GM19455 (cell line): ENCODE measurements at regions not wholly inside any gene's neighbourhood (a gene's known extent, or its start where the extent isn't known, plus 50 kb on each side); places are given as distances from the start of the nearest gene placed in this dataset.
"Not testable (repeated sequence)": the region's sequence is repeated elsewhere in the genome, so short reads cannot be mapped to it uniquely, and the experiment has no call there.

Experiments used
- ATAC-seq: cut with Tn5 transposase; IDR thresholded peaks from one replicate; pipeline ENCODE4 v1.9.1; 2021; ENCODE audit not compliant: unreplicated experiment

DNA sequence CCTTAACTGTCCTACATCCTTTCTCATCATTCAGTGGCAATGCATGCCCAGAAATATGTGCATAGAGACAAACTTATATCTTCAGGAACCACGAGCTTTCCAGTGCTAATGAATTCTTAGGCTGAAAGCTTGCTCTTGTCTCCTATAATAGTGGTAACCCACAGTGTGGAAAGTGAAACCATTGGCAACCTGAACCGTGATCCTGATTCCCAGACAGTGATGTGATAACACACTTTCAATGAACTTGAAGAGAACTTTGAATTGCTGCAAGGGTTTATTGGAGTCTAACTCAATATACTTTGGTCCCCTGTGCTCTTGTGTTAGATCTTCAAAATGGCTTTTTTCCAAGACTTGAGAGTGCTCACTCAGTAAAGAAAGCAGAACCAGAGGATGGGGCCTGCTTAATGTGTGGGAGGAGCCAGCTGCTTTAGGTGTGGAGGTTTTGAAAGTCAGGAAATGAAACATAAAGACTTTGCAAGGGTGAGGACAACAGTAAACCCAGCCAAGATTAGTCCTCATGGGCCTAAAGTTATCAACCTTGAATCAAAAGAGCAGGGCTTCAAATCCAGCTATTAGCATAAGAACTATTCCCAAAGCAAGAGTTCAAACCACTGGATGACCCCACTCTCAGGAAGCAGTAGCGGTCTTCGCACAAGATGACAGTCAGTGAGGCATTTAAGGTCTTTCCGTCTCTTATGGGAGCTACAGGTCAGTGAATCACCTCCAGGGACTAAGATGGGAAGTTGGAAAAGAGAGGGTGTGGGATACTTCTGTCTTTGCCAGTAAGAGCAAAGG lies 332.4 kb upstream of the NRP1 start:
- no peak for ATAC-seq

DNA sequence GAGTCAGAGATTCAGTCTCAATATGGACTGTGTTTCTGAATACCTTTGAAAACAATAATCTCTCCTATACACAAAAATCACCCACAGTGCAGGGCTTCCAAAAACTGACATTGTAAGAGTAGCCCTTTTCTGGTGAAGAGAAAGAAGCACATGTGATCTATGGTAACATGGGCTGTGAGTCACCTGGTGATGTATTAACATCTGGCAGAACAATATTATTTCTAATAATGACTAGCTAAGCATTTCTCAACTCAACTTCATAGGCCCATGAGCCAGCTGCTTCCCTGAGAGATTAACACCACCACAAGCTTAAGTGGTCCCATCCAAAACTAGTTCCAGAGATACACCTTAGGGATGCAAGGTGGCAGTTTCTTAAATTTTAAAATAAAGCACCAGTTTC lies 331.0 kb upstream of the NRP1 start:
- ATAC-seq = no peak

DNA sequence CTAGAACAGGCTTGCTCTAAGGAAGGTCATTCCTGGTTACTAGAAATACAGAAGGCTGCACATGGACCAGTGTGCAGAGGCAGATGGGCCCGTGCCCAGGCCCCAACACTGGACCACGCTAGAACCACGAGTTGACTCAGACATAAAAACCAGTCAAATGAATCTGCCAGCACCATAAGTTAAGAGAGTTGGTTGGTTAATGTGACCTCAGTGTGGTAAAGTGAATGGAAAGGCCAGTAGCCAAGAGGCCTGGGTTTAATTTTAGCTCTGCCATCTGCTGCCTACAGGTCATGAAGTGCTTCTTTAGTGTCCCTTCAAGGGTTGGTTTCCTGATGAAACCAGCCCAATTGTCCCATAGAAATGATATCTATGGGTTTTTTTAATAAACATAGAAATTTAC lies 329.6 kb upstream of the NRP1 start:
- no peak for ATAC-seq

DNA sequence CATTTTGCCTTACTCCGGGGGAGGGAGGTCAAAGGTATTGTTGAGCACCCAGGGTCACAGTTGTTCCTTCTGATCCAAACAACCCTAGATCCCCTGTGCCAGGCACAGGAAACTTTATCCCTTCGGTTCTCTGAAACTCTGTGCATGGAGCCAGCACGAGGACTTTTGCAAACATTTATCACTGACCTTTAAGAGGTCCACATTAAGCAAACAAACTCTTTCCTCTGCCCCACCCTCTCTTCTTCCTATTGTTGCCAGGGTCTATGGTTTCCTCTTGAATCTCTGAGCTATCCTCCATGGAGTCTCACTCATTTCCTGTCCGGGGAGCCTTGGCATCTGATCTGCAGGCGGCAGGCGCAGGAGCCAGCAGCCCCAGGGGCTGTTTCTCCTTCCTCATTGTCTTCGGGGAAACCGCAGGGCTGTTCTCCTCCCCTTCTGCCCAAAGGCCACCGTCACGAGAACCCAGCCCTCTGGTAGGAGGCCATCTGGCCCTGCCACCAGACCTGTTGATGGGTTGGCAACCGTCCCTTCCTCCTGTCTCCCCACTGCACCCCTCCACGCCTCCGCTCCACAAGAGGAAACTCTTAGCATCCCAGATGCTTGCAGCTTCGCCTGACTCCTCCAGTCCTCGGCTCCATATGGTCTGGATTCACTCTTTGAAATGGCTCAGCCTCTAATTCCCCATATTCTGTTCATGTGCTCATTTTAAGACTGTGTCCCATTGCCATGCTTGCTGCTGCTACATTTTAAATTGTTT lies 327.3 kb upstream of the NRP1 start:
- ATAC-seq = no peak

DNA sequence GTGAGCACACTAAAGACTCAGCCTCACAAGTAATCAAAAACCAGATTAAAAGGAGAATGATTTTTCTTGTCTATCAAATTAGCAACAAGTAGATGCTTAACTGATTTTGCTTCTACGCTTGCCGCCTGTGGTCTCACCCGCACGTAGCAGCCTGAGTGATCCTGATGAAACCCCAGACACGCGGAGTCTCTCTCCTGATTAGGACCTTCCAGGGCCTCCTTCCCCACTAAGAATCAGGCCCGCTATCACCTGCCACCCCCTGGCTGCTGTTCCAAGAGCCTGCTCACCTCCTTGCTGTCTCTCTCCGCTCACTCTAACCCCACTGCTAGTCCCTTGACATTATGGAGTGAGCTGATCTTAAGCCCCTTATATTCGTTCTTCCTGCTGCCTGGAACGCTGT lies 325.9 kb upstream of the NRP1 start:
- ATAC-seq = no peak

DNA sequence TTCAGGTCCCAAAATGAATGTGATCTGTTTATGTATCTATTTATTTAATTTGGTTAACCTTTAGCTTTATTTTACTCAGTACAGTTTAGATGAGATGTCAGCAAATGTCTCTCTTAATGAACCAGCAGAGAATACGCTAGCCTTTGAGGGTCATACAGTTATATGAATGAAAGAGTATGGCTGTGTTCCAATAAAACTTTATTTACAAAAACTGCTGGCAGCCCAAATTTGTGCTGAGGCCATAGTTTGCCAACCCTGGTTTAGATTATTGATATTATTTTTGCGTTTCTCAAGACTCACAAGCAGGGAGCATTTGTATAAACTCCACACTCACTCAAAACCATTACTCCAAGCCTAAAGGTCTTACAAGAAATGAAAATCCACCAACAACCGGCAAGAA lies 323.4 kb upstream of the NRP1 start:
- no peak for ATAC-seq

DNA sequence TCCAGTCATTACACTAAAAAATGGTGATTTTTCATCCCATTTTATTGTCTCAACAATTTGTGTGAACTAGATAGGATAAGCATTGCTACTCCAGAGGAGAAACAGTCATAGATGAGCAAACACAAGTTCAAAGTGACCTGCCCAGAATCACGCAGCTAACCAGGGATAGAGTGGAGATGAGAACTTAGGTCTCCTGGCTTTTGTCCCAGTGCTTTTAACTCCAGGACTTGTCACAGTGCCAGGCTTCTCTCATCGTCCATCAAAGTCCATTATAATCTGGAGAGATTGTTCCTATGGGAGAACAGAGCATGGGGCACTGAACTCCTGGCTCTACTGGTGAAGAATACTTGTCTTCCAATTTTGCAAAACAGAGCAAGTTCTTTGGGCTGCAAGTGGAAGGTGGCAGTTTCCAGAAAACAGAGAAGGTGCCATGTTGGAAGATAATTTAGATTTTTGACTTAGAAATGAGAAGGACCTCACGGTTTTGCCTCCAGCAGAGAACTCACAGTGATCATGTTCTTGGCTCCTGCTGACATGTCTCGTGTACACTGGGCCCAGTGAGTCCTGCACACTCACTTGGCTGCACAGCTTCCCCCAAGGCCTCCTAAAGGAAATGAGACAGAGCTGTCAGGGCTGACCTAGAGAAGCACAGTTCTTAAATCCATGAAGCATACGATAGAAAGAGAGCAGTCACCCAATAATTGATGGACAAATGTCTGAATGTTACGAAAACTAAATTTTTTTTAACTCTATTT lies 322.9 kb upstream of the NRP1 start:
- ATAC-seq = no peak

DNA sequence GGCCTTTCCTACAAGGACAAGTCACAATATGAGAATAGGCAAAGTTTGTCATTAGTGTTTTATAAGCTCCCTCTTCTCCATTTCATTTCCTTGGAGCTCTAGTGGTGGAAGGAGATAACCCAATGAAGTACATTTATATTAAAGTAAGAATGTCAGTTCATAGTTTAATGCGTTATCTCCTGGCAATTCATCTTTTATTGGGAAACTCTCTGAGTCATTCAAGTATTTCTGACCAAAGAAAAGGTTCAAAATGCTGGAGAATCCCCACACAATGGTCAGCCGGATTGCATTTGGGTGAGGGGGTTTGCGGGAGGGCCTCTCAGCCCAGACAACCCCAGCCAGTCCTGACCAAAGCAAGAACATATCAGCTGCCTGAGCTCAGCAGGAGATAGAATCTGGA lies 321.5 kb upstream of the NRP1 start:
- ATAC-seq = no peak

DNA sequence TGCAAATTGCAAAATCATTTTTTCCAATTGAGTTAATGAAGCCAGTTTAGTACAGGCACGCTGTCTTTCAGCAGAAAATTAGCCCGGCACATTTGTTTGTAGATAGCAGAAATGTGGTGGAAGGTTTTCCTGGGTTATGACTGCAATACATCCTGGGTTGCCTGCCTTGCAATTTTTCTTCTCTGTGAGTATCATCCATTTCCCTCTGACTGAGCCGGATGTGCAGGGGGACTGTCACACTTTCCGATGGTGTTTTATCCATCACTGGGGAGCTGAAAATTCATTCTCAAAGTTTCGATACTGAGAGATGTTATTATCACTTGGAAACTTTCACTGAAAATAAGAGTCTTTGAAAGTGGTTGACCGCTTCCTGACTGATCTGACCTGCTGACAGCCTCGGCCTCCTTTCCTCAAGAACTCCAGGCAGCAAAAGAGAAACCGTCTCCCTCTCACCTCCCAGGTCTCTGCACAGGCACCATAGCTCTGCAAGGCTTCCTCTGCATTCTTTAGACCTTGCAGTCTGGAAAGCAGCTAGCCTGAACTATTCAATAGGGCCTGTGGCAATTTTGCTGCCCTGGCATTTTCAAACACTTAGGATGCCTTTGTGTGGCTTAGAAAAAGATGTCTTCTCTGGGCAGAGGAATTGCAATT lies 320.8 kb upstream of the NRP1 start:
- no peak for ATAC-seq

DNA sequence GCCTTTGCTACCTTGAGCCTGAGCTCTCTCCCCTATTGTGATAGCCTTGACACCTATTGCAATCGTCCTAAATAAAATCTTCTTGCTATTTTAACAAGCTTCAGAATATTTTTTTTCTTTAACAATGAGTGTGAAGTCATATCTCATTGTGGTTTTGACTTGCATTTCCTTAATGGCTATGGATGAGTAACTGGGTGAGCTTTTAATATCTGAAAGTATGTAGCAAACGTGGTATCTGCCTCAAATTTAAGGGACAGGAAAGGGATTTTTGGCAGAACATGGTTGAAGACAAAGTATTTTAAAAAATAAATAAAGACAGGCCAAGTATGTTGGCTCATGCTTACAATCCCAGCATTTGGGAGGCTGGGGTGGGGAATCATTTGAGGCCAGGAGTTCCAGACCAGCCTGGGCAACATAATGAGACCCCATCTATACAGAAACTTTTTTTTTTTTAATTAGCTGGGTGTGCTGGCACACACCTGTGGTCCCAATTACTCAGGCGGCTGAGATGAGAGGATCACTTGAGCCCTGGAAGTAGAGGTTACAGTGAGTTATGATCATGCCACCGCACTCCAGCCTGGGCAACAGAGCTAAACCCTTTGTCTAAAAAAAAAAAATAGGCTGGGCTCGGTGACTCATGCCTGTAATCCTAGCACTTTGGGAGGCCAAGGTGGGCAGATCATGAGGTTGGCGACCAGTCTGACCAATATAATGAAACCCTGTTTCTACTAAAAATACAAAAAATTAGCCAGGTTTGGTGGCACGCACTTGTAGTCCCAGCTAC lies 319.3 kb upstream of the NRP1 start:
- no peak for ATAC-seq

DNA sequence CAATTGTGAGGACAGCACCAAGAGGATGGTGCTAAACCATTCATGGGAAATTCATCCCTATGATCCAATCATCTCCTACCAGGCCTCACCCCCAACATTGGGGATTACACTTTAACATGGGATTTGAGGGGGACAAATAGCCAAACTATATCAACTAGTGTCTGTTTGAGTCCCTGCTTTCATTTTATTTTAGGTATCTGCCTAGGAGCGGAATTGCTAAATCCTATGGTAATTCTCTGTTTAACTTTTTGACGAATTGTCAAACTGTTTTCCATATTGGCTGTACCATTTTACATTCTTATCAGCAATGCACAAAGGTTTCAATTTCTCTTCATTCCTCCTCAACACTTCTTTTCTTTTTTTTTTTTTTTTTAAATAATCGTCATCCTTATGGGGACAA lies 318.4 kb upstream of the NRP1 start:
- ATAC-seq = no peak

DNA sequence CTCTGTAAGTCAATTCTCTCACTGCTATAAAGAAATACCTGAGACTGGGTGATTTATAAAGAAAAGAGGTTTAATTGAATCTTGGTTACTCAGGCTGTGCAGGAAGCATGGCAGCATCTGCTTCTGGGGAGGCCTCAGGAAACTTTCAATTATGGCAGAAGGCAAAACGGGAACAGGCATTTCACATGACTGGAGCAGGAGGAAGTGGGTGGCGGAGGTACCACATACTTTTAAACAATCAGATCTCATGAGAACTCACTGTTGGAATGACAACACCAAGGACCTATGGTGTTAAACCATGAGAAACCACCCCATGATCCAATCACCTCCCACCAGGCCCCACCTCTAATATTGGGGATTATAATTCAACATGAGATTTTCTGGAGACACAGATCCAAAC lies 315.7 kb upstream of the NRP1 start:
- not testable (repeated sequence) for ATAC-seq

DNA sequence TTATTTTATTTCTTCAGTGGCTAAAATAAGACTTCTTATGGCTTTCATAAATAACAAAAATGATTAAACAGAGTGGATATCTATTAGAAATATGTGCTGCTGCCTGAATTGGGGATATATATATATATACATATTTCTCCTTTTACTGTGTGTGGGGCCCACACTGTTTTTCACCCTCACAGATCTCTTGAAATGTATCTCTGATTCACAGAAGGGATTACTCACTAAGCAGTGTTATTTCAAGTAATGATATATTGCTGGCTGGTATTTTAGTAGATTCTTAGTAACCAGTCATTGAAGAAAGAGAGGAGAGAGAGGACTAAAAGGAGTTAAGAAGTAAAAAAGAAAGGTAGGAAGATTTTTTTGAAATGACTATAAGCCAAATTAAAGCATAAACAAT lies 308.6 kb upstream of the NRP1 start:
- ATAC-seq = no peak

DNA sequence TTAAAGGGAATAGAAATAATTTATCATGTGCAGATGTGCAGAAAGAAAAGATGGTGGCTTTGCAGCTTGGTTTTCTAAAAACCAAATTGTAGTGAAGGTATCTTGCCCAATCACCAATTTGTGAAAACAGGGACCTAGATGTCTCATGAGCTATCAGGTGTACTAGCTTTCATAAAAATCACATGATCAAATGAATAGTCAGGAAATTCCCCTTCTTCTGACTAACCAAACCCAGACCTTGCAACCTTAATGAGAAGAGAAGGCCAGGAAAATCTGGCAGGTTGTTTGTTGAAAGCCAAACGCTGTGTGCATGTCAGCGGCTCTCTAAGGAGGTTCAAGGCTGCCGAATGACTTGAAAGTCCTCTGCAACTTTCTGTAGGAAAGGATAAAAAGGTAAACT lies 304.4 kb upstream of the NRP1 start:
- no peak for ATAC-seq

DNA sequence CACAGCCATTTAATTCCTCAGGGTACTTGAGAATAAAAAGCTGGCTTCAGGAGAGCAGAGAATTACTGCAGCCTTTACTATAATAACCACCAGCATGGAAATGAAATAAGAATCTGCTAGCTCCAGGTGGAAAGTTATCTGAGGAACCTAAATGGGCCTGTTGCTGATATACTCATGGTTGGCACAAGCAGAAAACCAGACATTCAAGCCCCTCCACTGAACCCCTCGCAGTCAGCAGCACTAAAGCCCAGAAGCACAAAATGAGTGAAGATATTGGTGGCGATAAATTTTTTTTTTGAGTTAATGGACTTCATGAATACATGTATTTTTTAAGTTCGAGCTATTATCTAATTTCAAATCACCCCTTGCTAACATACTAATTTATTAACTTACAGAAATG lies 303.9 kb upstream of the NRP1 start:
- no peak for ATAC-seq

DNA sequence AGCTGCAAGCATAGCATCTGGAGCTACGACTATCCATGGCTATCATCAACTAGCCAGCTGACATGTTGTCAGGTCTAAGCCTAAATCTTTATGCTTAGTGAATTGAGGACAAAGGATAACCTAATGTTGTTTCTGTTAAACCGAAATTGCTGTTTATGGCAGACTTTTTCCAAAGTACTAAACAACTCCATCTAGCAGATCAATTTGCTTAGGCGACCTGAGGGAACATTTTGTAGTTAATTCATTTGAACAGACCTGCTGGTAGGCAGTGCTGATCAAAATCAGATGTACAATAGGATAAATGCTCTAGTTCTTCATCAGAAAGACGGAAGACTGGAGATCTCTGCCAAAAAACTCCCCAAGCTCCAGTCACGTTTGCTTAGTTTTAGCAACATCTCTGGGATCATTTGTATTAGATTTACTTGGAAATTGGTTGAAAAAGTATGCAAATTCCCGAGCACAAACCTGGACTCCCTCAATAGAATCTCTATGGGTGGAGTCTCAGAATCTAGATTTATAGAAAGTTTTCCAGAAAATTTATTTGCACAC lies 301.6 kb upstream of the NRP1 start:
- ATAC-seq = no peak

DNA sequence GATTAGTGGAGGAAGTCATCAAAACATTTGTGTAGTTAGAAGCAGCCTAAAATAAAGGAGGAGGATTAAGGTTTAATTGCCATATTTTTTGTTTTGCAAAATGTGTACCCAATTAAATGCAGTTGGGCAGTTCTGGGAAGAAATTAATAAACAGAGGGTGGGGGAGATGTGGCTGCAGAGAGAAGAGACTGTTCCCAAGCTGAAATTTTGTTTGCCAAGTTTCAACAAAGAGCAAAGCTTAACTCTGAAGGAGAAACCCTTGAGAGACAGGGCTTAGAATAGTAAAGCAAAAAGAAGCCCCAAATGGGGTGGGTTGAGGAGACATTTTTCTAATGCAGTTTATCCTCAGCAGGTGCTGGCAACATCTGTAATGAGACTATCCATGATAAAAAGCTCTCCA lies 298.0 kb upstream of the NRP1 start:
- ATAC-seq = no peak

DNA sequence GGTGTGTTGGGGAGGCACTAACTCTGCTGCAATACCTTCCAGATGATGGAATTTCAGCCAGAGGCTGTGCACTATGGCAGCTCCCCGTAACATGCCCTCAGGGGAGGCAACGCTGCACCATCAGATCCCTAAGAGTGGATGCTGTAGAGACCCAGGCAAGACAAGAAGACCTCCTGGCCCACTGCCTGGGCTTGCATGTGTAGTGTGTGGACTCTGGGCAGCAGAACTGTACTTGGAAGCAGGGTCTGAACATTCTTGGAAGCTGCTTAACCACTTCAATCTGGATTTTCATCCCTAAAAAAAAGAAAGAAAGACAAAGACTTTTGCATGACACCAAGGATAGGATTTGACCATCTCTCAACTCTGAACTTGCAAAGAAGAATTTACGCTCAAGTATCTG lies 297.5 kb upstream of the NRP1 start:
- ATAC-seq = no peak

DNA sequence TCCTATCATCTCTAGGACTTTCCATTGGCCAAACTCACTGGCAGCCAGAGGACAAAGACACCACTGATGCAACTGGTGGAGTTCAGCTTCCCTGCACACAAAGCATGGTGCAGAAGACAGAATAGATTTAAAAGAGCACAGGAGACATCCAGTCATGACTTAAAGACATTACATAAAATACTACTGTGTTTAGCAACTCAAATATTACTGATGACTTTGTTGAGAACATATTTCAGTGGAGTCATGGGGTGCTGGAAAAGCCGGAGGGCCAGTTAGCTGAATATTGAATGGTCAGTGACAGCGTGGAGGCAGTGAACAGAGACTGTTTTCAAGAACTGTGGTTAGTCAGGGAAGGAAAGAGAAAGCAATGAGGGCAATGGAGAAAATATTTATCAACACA lies 296.3 kb upstream of the NRP1 start:
- ATAC-seq = no peak

DNA sequence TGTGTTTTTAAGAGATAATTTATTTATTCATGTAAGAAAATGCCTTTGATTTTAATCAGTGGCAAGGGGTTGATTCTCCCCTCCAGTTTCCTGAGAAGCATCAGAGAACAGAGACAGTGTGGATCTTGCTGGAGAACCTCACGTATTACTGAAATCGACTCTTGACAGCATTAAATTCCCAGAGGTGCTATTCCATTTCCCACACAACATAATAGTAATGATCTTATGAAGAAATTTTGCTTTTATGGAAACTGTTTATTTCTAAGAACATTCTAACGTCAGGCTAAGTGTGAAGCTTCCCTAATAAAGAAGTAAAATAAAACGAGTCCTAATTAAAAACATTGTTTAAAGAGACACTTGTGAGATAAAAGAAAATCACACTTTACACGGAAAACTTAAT lies 293.1 kb upstream of the NRP1 start:
- ATAC-seq = no peak
